ENCODE measurements at regions not wholly inside any gene's neighbourhood (a gene's known extent, or its start where the extent isn't known, plus 50 kb on each side); places are given as distances from the start of the nearest gene placed in this dataset.

- DNase-seq (ENCODE audit: low spot score) = no peak
- Histone ChIP-seq H3K4me1 (ENCODE audit: control insufficient read depth in 4 of 4, insufficient read depth in 4 of 4, low read length in 3 of 4) (no peaks in the 10 kb centered on the region), H3K27me3 (ENCODE audit: control insufficient read depth in 4 of 4, insufficient read depth in 4 of 4, low read length in 3 of 4) (no peaks in the 10 kb centered on the region), H3K27ac (ENCODE audit: low read depth in 1 of 2, low read length in 2 of 2) (no peak overlapping the region), H3K9me3 (ENCODE audit: control insufficient read depth in 4 of 4, low read length in 3 of 4) (no peaks in the 10 kb centered on the region), H3K4me3 (ENCODE audit: low read depth in 1 of 3, low read length in 3 of 3) (no peak overlapping the region), H3K36me3 (ENCODE audit: control insufficient read depth in 4 of 4, insufficient read depth in 3 of 4, low read depth in 1 of 4, low read length in 3 of 4) (no peaks in the 10 kb centered on the region), H3K9ac (ENCODE audit: low read depth in 1 of 2, low read length in 2 of 2) (no peak overlapping the region)
- TF ChIP-seq, protein P1, sequence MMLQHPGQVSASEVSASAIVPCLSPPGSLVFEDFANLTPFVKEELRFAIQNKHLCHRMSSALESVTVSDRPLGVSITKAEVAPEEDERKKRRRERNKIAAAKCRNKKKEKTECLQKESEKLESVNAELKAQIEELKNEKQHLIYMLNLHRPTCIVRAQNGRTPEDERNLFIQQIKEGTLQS (IDR thresholded peaks at IDR 0.05) = no peak
- TF ChIP-seq HNF4A (conservative IDR thresholded peaks at IDR 0.05) (no peak), YY1 (IDR thresholded peaks at IDR 0.05) (no peak), RAD21 (IDR thresholded peaks at IDR 0.05) (no peak), SP1 (IDR thresholded peaks at IDR 0.05) (no peak), TAF1 (conservative IDR thresholded peaks at IDR 0.05) (no peak), JUND (IDR thresholded peaks at IDR 0.05) (no peak), GABPA (IDR thresholded peaks at IDR 0.05 in 1 of 2, conservative IDR thresholded peaks at IDR 0.05 in 1 of 2) (no peak), HNF4G (IDR thresholded peaks at IDR 0.05) (no peak)
- TF ChIP-seq, protein P2, sequence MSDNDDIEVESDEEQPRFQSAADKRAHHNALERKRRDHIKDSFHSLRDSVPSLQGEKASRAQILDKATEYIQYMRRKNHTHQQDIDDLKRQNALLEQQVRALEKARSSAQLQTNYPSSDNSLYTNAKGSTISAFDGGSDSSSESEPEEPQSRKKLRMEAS (IDR thresholded peaks at IDR 0.05) = no peak
- TF ChIP-seq, protein P3, sequence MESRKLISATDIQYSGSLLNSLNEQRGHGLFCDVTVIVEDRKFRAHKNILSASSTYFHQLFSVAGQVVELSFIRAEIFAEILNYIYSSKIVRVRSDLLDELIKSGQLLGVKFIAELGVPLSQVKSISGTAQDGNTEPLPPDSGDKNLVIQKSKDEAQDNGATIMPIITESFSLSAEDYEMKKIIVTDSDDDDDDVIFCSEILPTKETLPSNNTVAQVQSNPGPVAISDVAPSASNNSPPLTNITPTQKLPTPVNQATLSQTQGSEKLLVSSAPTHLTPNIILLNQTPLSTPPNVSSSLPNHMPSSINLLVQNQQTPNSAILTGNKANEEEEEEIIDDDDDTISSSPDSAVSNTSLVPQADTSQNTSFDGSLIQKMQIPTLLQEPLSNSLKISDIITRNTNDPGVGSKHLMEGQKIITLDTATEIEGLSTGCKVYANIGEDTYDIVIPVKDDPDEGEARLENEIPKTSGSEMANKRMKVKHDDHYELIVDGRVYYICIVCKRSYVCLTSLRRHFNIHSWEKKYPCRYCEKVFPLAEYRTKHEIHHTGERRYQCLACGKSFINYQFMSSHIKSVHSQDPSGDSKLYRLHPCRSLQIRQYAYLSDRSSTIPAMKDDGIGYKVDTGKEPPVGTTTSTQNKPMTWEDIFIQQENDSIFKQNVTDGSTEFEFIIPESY (IDR thresholded peaks at IDR 0.05) = no peak
Observed at GRCh38 chr12:61758661-61759060, 501.5 kb upstream of the USP15 start.

GRCh38 chr12:61765926-61766325 lies 494.3 kb upstream of the USP15 start:
- Histone ChIP-seq H3K27me3 (ENCODE audit: control insufficient read depth in 4 of 4, insufficient read depth in 4 of 4, low read length in 3 of 4) (no peaks in the 10 kb centered on the region), H3K4me1 (ENCODE audit: control insufficient read depth in 4 of 4, insufficient read depth in 4 of 4, low read length in 3 of 4) (no peaks in the 10 kb centered on the region), H3K9ac (ENCODE audit: low read depth in 1 of 2, low read length in 2 of 2) (no peak overlapping the region), H3K27ac (ENCODE audit: low read depth in 1 of 2, low read length in 2 of 2) (no peak overlapping the region), H3K4me3 (ENCODE audit: low read depth in 1 of 3, low read length in 3 of 3) (no peak overlapping the region), H3K36me3 (ENCODE audit: control insufficient read depth in 4 of 4, insufficient read depth in 3 of 4, low read depth in 1 of 4, low read length in 3 of 4) (no peaks in the 10 kb centered on the region), H3K9me3 (ENCODE audit: control insufficient read depth in 4 of 4, low read length in 3 of 4) (no peaks in the 10 kb centered on the region)
- whole genome bisulfite sequencing = 54% methylated on average over 1 of the region's 1 CpG
- TF ChIP-seq, protein P1 (IDR thresholded peaks at IDR 0.05) = no peak
- no peak for TF ChIP-seq HNF4A (conservative IDR thresholded peaks at IDR 0.05)
- no peak for TF ChIP-seq FOXA1 (IDR thresholded peaks at IDR 0.05)
- TF ChIP-seq FOXA2 (IDR thresholded peaks at IDR 0.05) = no peak
- no peak for TF ChIP-seq RXRA (IDR thresholded peaks at IDR 0.05)
- TF ChIP-seq EGR1 (IDR thresholded peaks at IDR 0.05; ENCODE audit: low read depth in 2 of 2) = no peak
- no peak for TF ChIP-seq GABPA (IDR thresholded peaks at IDR 0.05 in 1 of 2, conservative IDR thresholded peaks at IDR 0.05 in 1 of 2)
- no peak for TF ChIP-seq JUND (IDR thresholded peaks at IDR 0.05)
- no peak for TF ChIP-seq REST (IDR thresholded peaks at IDR 0.05)
- no peak for TF ChIP-seq TAF1 (conservative IDR thresholded peaks at IDR 0.05)
- TF ChIP-seq HNF4G (IDR thresholded peaks at IDR 0.05) = no peak
- no peak for TF ChIP-seq YY1 (IDR thresholded peaks at IDR 0.05)
- TF ChIP-seq, protein P2 (IDR thresholded peaks at IDR 0.05) = no peak
- no peak for TF ChIP-seq RAD21 (IDR thresholded peaks at IDR 0.05)
- TF ChIP-seq NR2F2 (IDR thresholded peaks at IDR 0.05) = no peak
- no peak for DNase-seq (ENCODE audit: low spot score)
